ENCODE measurements at regions not wholly inside any gene's neighbourhood (a gene's known extent, or its start where the extent isn't known, plus 50 kb on each side); places are given as distances from the start of the nearest gene placed in this dataset.

DNA sequence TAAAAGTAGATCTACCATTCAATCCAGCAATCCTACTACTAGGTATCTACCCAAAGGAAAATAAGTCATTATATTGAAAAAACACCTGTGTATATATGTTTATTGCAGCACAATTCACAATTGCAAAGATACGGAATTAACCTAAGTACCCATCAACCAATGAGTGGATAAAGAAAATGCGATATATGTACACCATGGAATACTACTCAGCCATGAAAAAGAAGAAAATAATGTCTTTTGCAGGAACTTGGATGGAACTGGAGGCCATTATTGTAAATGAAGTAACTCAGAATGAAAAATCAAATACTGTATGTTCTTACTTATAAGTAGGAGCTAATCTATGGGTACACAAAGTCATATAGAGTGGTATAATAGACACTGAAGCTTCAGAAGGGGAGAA is 63.4 kb upstream of the PITX1 start:
- TF ChIP-seq EZH2 (IDR thresholded peaks at IDR 0.05; ENCODE audit: insufficient read depth, poor library complexity, severe bottlenecking) (no peak), EZH2phosphoT487 (IDR thresholded peaks at IDR 0.05; ENCODE audit: insufficient read depth, low read depth) (no peak)
